Hepatocyte (in vitro differentiated cells): ENCODE measurements at regions not wholly inside any gene's neighbourhood (a gene's known extent, or its start where the extent isn't known, plus 50 kb on each side); places are given as distances from the start of the nearest gene placed in this dataset.
"Not testable (repeated sequence)": the region's sequence is repeated elsewhere in the genome, so short reads cannot be mapped to it uniquely, and the experiment has no call there.

Experiments
- DNase-seq: peaks from one replicate; pipeline ENCODE4 v3.0.0-alpha.2; 2016; ENCODE audit warnings: low spot score
- H2AFZ ChIP-seq: fragments of 200-600 bp; sonication (generic); 2 replicates; pipeline ENCODE4 v1.6.0; 2016; ENCODE audit warnings: antibody characterized with exemption, mild to moderate bottlenecking
- H3K27ac ChIP-seq: fragments of 200-600 bp; sonication (generic); 2 replicates; pipeline ENCODE4 v1.5.1; 2016; ENCODE audit warnings: mild to moderate bottlenecking
- H3K27me3 ChIP-seq: fragments of 200-600 bp; sonication (generic); 2 replicates; pipeline ENCODE4 v1.6.1; 2016
- H3K36me3 ChIP-seq: fragments of 200-600 bp; sonication (generic); replicated peaks from 2 replicates; pipeline ENCODE4 v1.5.1; 2016; ENCODE audit warnings: low read depth; ENCODE audit not compliant: insufficient read depth
- H3K4me1 ChIP-seq: fragments of 200-600 bp; sonication (generic); 2 replicates; pipeline ENCODE4 v1.5.1; 2016; ENCODE audit warnings: mild to moderate bottlenecking, moderate library complexity; ENCODE audit not compliant: insufficient read depth
- H3K4me2 ChIP-seq: fragments of 200-600 bp; sonication (generic); 2 replicates; pipeline ENCODE4 v1.6.0; 2016
- H3K4me3 ChIP-seq: fragments of 200-600 bp; sonication (generic); 2 replicates; pipeline ENCODE4 v1.5.1; 2016; ENCODE audit warnings: mild to moderate bottlenecking
- H3K79me2 ChIP-seq: fragments of 200-600 bp; sonication (generic); 2 replicates; pipeline ENCODE4 v1.6.0; 2017; ENCODE audit warnings: mild to moderate bottlenecking
- H3K9me2 ChIP-seq: fragments of 200-600 bp; sonication (generic); replicated peaks from 2 replicates; pipeline ENCODE4 v1.6.0; 2017; ENCODE audit warnings: mild to moderate bottlenecking; ENCODE audit not compliant: insufficient read depth
- H3K9me3 ChIP-seq: fragments of 200-600 bp; sonication (generic); 2 replicates; pipeline ENCODE4 v1.5.1; 2016; ENCODE audit warnings: low read depth, mild to moderate bottlenecking
- H4K20me1 ChIP-seq: fragments of 200-600 bp; sonication (generic); 2 replicates; pipeline ENCODE4 v1.6.0; 2016; ENCODE audit warnings: mild to moderate bottlenecking; ENCODE audit not compliant: insufficient read depth, poor library complexity, severe bottlenecking
- CTCF ChIP-seq: fragments of 200-600 bp; sonication (generic); IDR thresholded peaks from 2 replicates; pipeline ENCODE4 v1.5.1; 2016; ENCODE audit warnings: antibody characterized with exemption, mild to moderate bottlenecking; ENCODE audit not compliant: poor library complexity
- EZH2 ChIP-seq: fragments of 200-600 bp; sonication (generic); IDR thresholded peaks from 2 replicates; pipeline ENCODE4 v1.6.1; 2016; ENCODE audit warnings: antibody characterized with exemption, mild to moderate bottlenecking, borderline replicate concordance
- EZH2phosphoT487 ChIP-seq: fragments of 200-600 bp; sonication (generic); IDR thresholded peaks from one replicate; pipeline ENCODE4 v1.6.1; 2018; ENCODE audit warnings: antibody characterized with exemption, mild to moderate bottlenecking, low read depth, moderate library complexity; ENCODE audit not compliant: unreplicated experiment, severe bottlenecking
- WGBS: methylation state at CpG from one replicate; pipeline ENCODE4 v1.1.6; 2016; ENCODE audit warnings: low lambda C conversion rate; ENCODE audit errors: missing lambda C conversion rate; 5-methylcytosine and 5-hydroxymethylcytosine counted together

GRCh38 chr3:147161833-147162232 lies 244.5 kb downstream of the ZIC4 start:
- H3K27ac ChIP-seq: no peak overlapping the region
- H3K4me1 ChIP-seq: no peaks in the 10 kb centered on the region
- no peak overlapping the region for H3K4me3 ChIP-seq
- H3K36me3 ChIP-seq: no peaks in the 10 kb centered on the region
- no peak overlapping the region for H2AFZ ChIP-seq
- no peak overlapping the region for H3K4me2 ChIP-seq
- no peak for DNase-seq
- H3K9me3 ChIP-seq: no peaks in the 10 kb centered on the region
- TF ChIP-seq EZH2phosphoT487: no peak
- no peak for TF ChIP-seq EZH2
- TF ChIP-seq CTCF: no peak
- no peaks in the 10 kb centered on the region for H3K9me2 ChIP-seq
- no peaks in the 10 kb centered on the region for H4K20me1 ChIP-seq
- WGBS: 85% methylated on average over 3 of the region's 3 CpGs
- H3K27me3 ChIP-seq: no peaks in the 10 kb centered on the region
- no peaks in the 10 kb centered on the region for H3K79me2 ChIP-seq

- Histone ChIP-seq H3K4me3 (no peak overlapping the region), H3K9me2 (no peaks in the 10 kb centered on the region), H3K27ac (no peak overlapping the region), H3K36me3 (no peaks in the 10 kb centered on the region), H2AFZ (no peak overlapping the region), H3K4me1 (no peaks in the 10 kb centered on the region), H3K27me3 (no peaks in the 10 kb centered on the region), H3K4me2 (no peak overlapping the region), H3K9me3 (no peaks in the 10 kb centered on the region), H3K79me2 (no peaks in the 10 kb centered on the region), H4K20me1 (no peaks in the 10 kb centered on the region)
- TF ChIP-seq CTCF: no peak
- no peak for TF ChIP-seq EZH2phosphoT487
- no peak for TF ChIP-seq EZH2
- no peak for DNase-seq
Observed at GRCh38 chr3:147160984-147161383, 245.4 kb downstream of the ZIC4 start.

- Histone ChIP-seq H3K36me3 (no peaks in the 10 kb centered on the region), H2AFZ (no peak overlapping the region), H3K4me1 (no peaks in the 10 kb centered on the region), H3K9me3 (no peaks in the 10 kb centered on the region), H3K79me2 (no peaks in the 10 kb centered on the region), H3K27me3 (no peaks in the 10 kb centered on the region), H3K4me2 (no peak overlapping the region), H3K4me3 (no peak overlapping the region), H3K9me2 (no peaks in the 10 kb centered on the region), H4K20me1 (no peaks in the 10 kb centered on the region), H3K27ac (no peak overlapping the region)
- TF ChIP-seq EZH2phosphoT487 (no peak), CTCF (no peak), EZH2 (no peak)
- no peak for DNase-seq
- WGBS: 57% methylated on average over 1 of the region's 1 CpG
Observed at GRCh38 chr3:147159141-147159540, 247.2 kb downstream of the ZIC4 start.

- Histone ChIP-seq H3K4me3 (no peak overlapping the region), H3K4me1 (no peaks in the 10 kb centered on the region), H3K79me2 (no peaks in the 10 kb centered on the region), H4K20me1 (no peaks in the 10 kb centered on the region), H3K27me3 (no peaks in the 10 kb centered on the region), H2AFZ (no peak overlapping the region), H3K9me2 (no peaks in the 10 kb centered on the region), H3K4me2 (no peak overlapping the region), H3K9me3 (no peaks in the 10 kb centered on the region), H3K27ac (no peak overlapping the region), H3K36me3 (no peaks in the 10 kb centered on the region)
- no peak for TF ChIP-seq CTCF
- WGBS: 41% methylated on average over 3 of the region's 3 CpGs
- no peak for DNase-seq
Observed at GRCh38 chr3:147157631-147158030, 248.7 kb downstream of the ZIC4 start.

- H3K4me2 ChIP-seq, H3K36me3 ChIP-seq, H3K27me3 ChIP-seq, DNase-seq, H3K9me2 ChIP-seq, H3K4me3 ChIP-seq, H3K4me1 ChIP-seq, H3K79me2 ChIP-seq, H3K27ac ChIP-seq, H2AFZ ChIP-seq, H3K9me3 ChIP-seq, H4K20me1 ChIP-seq: not testable (repeated sequence)
- 84% methylated on average over 10 of the region's 10 CpGs for WGBS
Observed at GRCh38 chr3:147154988-147155387, 251.4 kb downstream of the ZIC4 start.
